Posterior cingulate gyrus (tissue), 11 donors: ENCODE measurements at regions not wholly inside any gene's neighbourhood (a gene's known extent, or its start where the extent isn't known, plus 50 kb on each side); places are given as distances from the start of the nearest gene placed in this dataset.
A peak's percentile ranks its signal among the peaks of the same experiment; 100 is the strongest.
"Not testable (repeated sequence)": the region's sequence is repeated elsewhere in the genome, so short reads cannot be mapped to it uniquely, and the experiment has no call there.

Experiments used
- DNase-seq, 10 donors: peaks; one replicate each; pipeline versions ENCODE4 v3.0.0 to v3.0.0-alpha.2; 2020 to 2021; ENCODE audit warnings: mixed read lengths in 3 of 10
- intact Hi-C: fragments of 100-400 bp; cut with DNase I; formaldehyde crosslinking; loops from one replicate; pipeline ENCODE4 v1.15.1; 2023

- no peak for DNase-seq
- intact Hi-C loops = no loop called here
These were observed 443.1 kb upstream of the FMR1 start for GRCh38 chrX:147468600-147468999.

DNA sequence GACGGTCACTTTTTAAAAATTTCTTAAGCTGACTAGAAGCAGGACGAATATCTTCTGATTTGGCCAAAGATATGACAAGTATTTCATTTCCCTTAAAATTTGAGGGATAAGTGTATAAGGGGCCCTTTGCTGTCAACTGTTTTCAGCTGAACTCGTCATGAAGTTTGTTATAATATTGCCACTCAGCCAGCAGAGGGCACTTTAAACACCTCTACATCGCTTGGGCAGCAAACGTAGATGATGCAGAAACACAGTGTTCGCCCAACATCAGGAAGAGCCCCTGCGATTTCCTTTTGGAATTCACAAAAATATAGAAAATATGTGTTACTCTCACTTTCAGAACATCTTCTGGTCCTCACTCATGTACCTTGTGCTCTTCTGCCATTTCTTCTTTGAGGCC is 435.7 kb upstream of the FMR1 start:
- intact Hi-C loops = no loop called here
- DNase-seq = no peak

GRCh38 chrX:147478899-147479298 is 432.8 kb upstream of the FMR1 start:
- intact Hi-C loops = no loop called here
- DNase-seq = no peak

GRCh38 chrX:147485207-147485606 is 426.5 kb upstream of the FMR1 start:
- peak in 2 of 10 donors; percentile 53 to 59 for DNase-seq
- intact Hi-C loops = no loop called here

DNA sequence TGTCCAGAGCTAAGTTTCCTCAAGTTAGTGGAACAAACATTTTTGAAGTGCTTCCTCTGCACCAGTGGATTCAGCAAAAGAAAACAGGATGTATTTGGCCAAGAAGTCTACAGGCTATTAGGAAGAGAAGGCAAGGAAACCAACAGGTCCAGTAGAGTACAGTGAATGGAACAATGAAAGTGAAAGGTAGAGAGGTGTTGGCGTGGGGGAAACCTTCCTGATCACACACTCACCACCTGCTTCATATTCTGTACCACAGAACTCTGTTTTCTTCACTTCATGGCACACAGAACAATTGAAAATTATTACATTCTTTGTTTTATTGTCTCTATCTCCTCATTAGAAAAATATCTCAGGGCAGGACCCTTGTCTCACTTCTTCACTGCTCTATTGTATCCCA is 417.4 kb upstream of the FMR1 start:
- DNase-seq = no peak
- intact Hi-C loops = no loop called here

- intact Hi-C loops = no loop called here
- DNase-seq = no peak
These were observed 412.9 kb upstream of the FMR1 start for GRCh38 chrX:147498796-147499195.

GRCh38 chrX:147522981-147523380 is 388.7 kb upstream of the FMR1 start:
- intact Hi-C loops = no loop called here
- no peak for DNase-seq

GRCh38 chrX:147533426-147533825 is 378.3 kb upstream of the FMR1 start:
- intact Hi-C loops = no loop called here
- DNase-seq = no peak

GRCh38 chrX:147537172-147537571 is 374.5 kb upstream of the FMR1 start:
- intact Hi-C loops = no loop called here
- DNase-seq = no peak

DNA sequence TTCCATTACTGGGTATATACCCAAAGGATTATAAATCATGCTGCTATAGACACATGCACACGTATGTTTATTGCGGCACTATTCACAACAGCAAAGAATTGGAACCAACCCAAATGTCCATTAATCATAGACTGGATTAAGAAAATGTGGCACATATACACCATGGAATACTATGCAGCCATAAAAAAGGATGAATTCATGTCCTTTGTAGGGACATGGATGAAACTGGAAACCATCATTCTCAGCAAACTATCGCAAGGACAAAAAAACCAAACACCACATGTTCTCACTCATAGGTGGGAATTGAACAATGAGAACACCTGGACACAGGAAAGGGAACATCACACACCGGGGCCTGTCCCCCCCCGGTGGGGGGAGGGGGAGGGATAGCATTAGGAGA is 363.7 kb upstream of the FMR1 start:
- DNase-seq = not testable (repeated sequence)

GRCh38 chrX:147550217-147550616 is 361.5 kb upstream of the FMR1 start:
- intact Hi-C loops = no loop called here
- DNase-seq = peak in 5 of 10 donors; percentile 8 to 68 (median 17)

More for the DNA sequence above, 363.7 kb upstream of the FMR1 start:
- intact Hi-C loops = not testable (repeated sequence)

DNA sequence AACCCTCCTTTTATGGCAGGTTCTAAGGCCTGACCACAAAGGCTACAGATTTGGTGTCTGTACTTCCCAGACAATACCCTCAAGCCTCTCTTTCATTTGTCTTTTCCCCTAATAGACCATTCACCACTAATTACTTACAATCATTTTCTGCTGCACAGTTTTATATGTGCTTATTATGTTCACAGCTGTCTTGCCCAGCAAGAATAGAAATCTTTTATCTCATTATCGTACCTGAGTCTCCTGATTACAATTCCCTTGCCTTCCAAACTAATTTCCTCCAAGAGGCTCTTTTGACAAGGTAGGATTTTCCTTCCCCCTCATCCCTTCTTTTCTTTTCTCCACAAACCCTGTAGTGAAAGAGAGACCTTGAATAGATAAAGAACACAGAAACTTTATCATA is 352.5 kb upstream of the FMR1 start:
- DNase-seq = no peak
- intact Hi-C loops = no loop called here

DNA sequence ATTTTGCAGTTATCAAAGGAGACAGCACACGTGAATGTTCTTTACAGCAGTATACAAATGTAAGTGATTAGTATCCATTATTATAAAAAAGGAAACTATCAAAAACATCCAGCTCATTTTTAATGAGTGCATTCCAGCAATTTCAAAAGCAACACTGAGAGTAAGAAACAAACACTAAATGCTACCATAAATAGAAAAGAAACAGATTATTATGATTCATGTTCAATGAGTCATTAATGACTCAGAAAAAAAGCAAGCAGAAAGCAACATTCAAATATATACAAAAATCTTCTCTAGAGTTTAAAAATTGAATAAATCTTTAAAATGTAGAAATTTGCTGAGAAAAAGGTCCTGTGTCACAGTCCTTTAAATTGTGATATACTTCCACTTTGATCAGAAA is 346.5 kb upstream of the FMR1 start:
- intact Hi-C loops = no loop called here

DNA sequence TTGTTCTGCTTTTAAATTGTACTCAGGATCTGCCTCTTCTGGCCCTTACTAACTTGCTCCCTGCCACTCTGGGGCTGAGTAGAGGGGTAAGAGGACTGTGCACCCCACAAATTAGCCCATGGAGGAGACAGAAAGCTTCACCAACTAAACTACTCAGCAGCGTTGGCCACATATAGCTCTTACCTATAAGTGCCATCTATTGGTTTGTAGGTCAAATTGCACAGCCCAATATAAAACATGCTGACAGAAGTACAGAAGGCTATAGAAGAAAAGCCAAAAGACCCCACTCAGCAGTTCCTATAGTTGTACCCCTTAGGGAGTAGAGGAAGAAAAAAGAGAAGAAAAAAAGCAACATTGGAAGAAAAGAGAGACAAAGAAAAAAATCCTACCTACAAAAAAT is 341.2 kb upstream of the FMR1 start:
- no peak for DNase-seq
- intact Hi-C loops = no loop called here

More for the DNA sequence above, 346.5 kb upstream of the FMR1 start:
- DNase-seq = no peak

DNA sequence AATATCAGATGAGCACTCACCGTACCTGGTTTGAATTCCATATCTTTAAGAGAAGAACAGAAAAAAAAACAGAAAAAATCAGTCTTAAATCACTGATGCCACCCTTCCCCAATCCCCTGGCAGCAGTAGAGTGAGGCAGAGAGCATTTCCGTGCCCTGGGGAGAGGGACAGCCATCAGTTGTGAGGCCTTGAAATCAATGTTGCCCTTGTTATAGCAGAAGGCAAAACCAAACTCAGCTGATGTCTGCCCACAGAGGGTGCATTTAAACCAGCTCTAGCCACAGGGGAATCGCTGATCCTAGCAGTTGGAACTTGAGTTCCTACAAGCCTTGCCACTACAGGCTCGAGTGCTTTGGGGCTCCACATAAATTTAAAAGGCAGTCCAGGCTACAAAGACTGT is 338.5 kb upstream of the FMR1 start:
- no peak for DNase-seq
- intact Hi-C loops = no loop called here

DNA sequence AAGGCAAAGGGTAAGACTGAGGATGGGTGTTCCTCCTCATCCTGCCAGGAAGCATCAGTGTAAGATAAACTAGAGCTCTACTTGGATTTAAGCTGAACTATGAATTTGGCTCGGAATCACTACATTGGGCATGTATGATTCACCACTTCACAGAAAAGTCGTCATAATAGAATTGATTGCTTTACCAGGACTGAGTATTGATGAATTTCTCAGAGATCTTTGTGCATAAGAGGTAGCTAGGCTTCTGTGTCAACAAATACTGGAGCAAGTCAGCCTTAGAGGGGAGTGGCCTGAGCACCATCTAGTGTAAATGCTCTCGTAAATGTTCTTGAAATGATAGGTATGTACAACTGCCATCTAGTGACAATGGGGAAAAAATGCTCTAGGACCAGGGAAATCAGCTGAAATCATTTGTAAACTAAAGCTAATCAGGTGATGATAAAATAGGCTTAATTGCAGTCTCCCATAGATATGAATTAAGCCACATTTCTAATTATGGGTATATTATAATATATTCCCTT is 309.5 kb upstream of the FMR1 start:
- DNase-seq = no peak
- intact Hi-C loops = no loop called here

DNA sequence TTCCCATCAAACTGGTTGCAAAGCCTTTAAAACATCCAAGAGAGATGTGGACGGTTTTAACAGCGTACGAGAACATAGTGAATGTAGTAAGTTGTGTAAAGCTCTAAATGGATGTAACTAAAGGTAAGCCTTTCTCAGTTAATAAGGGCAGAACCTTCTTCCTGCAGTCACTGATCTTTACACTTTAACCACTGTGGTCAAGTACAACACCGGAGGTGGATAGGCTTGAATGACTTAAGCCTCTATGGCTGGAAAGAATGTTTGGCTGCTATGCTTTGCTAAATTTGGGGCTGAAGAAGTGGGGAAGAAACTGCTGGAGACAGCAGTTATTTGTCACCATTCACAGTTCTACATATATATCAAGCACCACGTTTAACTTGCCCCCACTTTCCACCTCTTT is 285.1 kb upstream of the FMR1 start:
- intact Hi-C loops = no loop called here
- DNase-seq = no peak

DNA sequence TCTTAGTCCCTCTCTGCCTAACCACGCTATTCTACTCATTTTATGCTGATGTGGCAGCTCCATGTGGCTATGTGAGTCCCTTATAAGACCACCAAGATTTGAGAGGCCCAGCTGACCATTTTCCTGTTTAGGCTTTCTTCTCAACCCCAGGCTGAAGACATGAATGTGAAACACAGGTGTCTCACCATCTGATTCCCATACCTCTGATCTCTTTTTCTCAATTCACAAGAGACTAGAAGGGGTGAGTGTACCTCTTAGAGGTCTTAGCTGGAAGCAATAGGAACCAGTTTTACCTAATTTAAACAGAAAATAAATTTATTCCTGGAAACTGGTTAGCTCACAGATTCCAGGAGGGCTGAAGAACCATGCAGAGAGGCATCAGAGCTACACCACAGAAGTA is 276.5 kb upstream of the FMR1 start:
- intact Hi-C loops = no loop called here
- DNase-seq = no peak

DNA sequence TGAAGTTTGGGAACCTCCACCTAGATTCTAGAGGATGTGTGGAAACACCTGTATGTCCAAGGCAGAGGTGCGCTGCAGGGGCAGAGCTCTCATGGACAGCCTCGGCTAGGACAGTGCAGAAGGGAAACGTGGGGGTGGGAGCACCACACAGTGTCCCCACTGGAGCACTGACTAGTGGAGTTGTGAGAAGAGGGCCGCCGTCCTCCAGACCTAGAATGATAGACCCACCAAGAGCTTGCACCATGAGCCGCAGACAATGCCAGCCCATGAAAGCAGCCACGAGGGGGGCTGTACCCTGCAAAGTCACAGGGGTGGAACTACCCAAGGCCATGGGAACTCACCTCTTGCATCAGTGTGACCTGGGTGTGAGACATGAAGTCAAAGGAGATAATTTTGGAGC is 274.5 kb upstream of the FMR1 start:
- DNase-seq = peak in 3 of 10 donors; percentile 39 to 50 (median 45)
- intact Hi-C loops = no loop called here

DNA sequence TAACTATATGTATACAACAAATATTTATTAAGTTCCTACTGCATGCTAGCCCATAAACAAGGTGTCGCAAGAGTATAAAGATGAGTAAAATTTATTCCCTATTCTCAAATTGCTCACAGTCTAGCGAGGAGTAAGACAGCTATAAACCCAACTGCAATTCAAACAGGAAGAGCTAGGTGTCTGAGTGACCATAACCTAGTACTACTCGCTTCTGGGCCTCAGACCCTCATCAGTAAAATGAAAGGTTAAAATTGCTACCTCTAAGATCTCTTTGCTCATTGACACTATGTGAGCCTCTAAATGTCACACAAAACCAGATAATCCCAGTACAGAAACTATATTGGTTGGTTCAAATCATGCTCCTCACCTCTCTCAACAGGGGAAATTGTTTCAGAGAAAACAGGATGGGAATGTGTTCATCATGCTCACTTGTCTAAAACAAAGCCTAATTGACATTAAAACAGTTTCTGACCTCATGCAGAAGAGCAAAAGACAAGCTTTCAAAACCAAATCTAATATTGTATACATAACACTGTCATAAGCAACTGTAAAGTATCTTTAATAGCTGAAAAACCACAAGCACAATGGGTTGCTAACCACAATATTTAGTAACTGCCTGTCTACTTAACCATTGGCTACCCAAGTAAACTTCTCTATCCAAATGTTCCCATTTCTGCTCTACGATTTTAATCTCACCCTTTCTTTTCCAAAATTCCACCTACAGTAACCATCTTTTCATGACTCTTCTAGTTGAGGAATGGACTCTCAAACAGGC is 264.6 kb upstream of the FMR1 start:
- intact Hi-C loops = no loop called here
- DNase-seq = no peak

DNA sequence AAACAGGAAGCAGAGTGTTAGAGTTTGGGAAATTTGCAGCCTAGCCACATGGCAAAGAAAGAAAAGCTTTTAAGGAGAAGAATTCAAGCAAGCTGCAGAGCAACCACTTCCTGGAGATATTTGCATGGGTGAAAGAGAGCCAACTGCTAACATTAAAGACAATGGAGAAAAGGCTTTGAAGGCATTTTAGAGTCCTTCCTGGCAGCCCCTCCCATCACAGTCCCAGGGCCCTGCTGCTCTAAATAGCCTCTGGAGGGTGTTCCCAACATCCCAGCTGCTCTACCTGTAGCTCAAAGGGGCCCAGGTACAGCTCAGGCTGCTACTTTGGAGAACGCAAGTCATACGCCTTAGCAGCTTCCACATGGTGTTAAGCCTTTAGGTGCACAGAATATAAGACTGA is 235.9 kb upstream of the FMR1 start:
- no peak for DNase-seq
- intact Hi-C loops = no loop called here

GRCh38 chrX:147679356-147680005 is 232.2 kb upstream of the FMR1 start:
- intact Hi-C loops = no loop called here
- DNase-seq = no peak
